GM12891 (cell line): ENCODE measurements at regions not wholly inside any gene's neighbourhood (a gene's known extent, or its start where the extent isn't known, plus 50 kb on each side); places are given as distances from the start of the nearest gene placed in this dataset.

ENCODE experiments used
- DNase-seq: peaks from one replicate; pipeline ENCODE4 v3.0.0; 2011; ENCODE audit warnings: low spot score; ENCODE audit not compliant: insufficient read length
- FAIRE-seq: peaks from 2 replicates; lab custom pipeline; 2011; peaks lifted over from hg19 to GRCh38; lab: Jason Lieb, UNC
- PAX5 ChIP-seq: IDR thresholded peaks from 2 replicates; pipeline ENCODE4 v1.6.1; 2011; ENCODE audit warnings: low read length, moderate library complexity, mild to moderate bottlenecking; ENCODE audit not compliant: insufficient read depth, severe bottlenecking
- POLR2A ChIP-seq: IDR thresholded peaks from 2 replicates; pipeline ENCODE4 v1.6.1; 2011; ENCODE audit warnings: low read depth, low read length, control low read depth
- POLR2AphosphoS5 ChIP-seq: IDR thresholded peaks from 2 replicates; pipeline ENCODE4 v1.6.1; 2011; ENCODE audit warnings: low read depth, low read length, control low read depth
- POU2F2 ChIP-seq: IDR thresholded peaks from 2 replicates; pipeline ENCODE4 v1.6.1; 2011; ENCODE audit warnings: low read depth, mild to moderate bottlenecking, control low read depth, low read length, moderate library complexity
- SPI1 ChIP-seq: IDR thresholded peaks from 2 replicates; pipeline ENCODE4 v1.6.1; 2011; ENCODE audit warnings: low read depth, low read length, control low read depth
- TAF1 ChIP-seq: IDR thresholded peaks from 2 replicates; pipeline ENCODE4 v1.6.1; 2011; ENCODE audit warnings: low read depth, low read length, control low read depth

DNA sequence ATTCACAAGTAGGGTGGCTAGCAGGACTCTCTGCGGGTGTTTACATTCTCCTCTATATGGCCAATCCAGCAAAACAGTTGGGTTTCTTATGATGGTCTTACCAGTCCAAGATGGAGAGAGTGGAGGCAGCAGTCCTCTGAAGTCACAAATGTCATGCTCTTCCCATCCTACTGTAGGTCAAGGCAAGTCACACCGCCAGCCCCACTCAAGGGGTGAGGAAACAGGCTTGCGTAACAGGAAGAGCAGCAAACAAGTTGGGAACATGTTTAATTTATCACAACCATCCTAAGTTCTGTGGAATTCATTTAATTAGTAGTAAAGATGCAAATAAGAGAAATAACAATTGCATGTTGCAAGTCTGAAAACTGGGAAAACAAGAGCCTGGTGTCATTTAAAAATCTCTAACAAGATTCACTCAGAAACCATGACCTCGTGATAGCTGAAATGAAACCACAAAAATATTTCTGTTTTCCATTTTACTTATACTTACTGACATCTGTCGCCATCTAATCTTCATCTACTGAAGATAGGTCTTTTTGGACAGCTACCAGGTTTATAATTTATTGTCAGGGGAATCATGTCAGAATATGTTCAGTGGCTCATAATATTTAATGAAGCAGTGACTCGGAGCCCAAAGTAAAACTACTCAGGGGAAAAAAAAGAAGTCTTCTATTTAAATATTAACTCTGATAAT is 349.1 kb upstream of the FMN2 start:
- TF ChIP-seq SPI1 (no peak), TAF1 (no peak), PAX5 (no peak), POU2F2 (no peak), POLR2A (no peak), POLR2AphosphoS5 (no peak)
- DNase-seq = no peak
- FAIRE-seq = no peak

GRCh38 chr1:239744851-239745250 is 346.8 kb upstream of the FMN2 start:
- TF ChIP-seq TAF1 = no peak
- no peak for TF ChIP-seq POU2F2
- no peak for DNase-seq
- FAIRE-seq = no peak

- DNase-seq = no peak
- TF ChIP-seq SPI1 (no peak), PAX5 (no peak), POLR2A (no peak), POLR2AphosphoS5 (no peak), POU2F2 (no peak), TAF1 (no peak)
- no peak for FAIRE-seq
Observed at GRCh38 chr1:239755107-239755912, 336.4 kb upstream of the FMN2 start.

GRCh38 chr1:239757716-239758115 is 334.0 kb upstream of the FMN2 start:
- no peak for FAIRE-seq
- TF ChIP-seq SPI1 = no peak
- TF ChIP-seq POLR2AphosphoS5 = no peak

GRCh38 chr1:239758756-239759155 is 332.9 kb upstream of the FMN2 start:
- FAIRE-seq = no peak

More at GRCh38 chr1:239757716-239758115, 334.0 kb upstream of the FMN2 start:
- no peak for DNase-seq

DNA sequence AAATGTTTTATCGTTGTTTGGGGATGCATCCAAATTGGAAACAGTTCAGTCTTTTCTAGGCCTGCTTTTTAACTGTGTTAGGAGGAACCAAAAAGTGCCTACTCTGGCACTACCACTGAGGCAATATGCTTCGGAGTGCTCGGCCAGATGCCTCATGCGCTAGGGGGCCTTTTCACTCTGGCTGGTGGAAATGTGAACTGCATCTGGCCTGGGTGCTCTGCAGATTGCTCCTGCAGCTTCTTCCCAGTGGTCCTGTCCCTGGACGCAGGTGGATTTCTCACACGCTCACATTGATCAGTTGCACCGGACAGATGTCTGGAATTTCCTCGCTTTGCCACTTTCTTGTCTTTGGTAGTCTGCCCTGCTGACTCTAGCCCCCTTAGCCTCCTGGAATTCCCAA is 330.2 kb upstream of the FMN2 start:
- TF ChIP-seq POLR2A (no peak), POLR2AphosphoS5 (no peak), TAF1 (no peak), POU2F2 (no peak), PAX5 (no peak), SPI1 (no peak)
- DNase-seq (no peak), FAIRE-seq (no peak)

More at GRCh38 chr1:239758756-239759155, 332.9 kb upstream of the FMN2 start:
- TF ChIP-seq POLR2AphosphoS5 (no peak), PAX5 (no peak), TAF1 (no peak), POLR2A (no peak), POU2F2 (no peak), SPI1 (no peak)
- no peak for DNase-seq

- DNase-seq = no peak
- TF ChIP-seq POLR2AphosphoS5 (no peak), PAX5 (no peak), POLR2A (no peak), SPI1 (no peak), POU2F2 (no peak), TAF1 (no peak)
- FAIRE-seq = no peak
Observed at GRCh38 chr1:239763850-239764249, 327.8 kb upstream of the FMN2 start.

DNA sequence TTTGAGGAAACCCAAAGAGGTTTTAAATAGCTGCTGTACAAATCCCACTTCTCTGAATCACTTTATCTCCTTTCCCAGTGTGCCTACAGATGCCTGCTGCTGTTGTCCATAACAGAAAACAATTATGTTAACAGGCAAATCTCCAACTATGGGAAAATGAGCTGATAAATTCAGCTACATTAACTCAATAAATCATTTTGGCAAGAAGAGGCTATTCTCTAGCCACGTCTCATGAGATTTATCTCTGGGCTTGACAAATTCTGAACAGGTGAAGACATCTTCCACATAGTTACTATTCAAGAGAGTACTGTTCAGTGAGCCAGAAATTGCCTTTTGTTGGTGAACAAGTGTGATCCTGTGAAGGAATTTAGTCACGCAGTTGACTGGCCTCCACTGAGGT is 327.1 kb upstream of the FMN2 start:
- TF ChIP-seq POLR2AphosphoS5 (no peak), TAF1 (no peak), POU2F2 (no peak), POLR2A (no peak), PAX5 (no peak), SPI1 (no peak)
- no peak for DNase-seq
- FAIRE-seq = no peak

DNA sequence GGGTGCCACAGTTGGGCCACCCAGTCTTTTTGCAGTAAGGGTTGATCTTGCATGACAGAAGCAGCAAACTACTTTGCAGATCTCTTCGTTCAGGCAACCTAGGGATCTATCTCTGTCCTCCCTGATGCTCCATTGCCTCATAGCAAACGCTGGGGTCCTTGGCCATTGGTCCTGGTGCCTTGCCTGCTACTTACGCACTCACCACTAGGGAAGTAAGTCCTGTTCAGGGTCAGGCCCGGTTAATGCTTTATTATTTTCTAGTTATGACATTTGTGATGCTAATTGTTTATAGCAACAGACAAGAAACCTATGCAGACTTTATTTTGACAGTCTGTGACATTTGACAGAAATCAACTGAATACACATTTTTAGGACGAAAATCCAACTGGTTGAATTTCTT is 326.5 kb upstream of the FMN2 start:
- FAIRE-seq = no peak
- DNase-seq = no peak
- no peak for TF ChIP-seq POU2F2

DNA sequence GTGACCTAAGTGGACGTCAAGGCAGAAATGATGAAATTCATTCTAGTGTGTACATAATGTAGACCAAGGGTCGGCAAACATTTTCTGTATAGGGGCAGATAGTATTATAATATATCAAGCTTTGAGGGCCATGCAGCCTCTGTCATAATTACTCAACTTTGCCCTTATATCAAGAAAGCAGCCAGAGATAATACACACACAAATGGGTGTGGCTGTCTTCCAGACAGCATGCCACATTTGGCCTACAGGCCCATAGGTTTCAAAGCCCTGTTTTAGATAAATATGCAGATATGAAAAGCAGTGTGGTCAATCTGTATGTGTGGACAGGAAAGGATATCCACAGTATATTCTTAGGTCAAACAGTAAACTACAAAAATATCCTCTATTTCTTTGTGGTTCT is 320.1 kb upstream of the FMN2 start:
- TF ChIP-seq POLR2AphosphoS5 (no peak), SPI1 (no peak), TAF1 (no peak), POLR2A (no peak), POU2F2 (no peak), PAX5 (no peak)
- no peak for DNase-seq
- FAIRE-seq = no peak
